ENCODE measurements at regions not wholly inside any gene's neighbourhood (a gene's known extent, or its start where the extent isn't known, plus 50 kb on each side); places are given as distances from the start of the nearest gene placed in this dataset.

DNA sequence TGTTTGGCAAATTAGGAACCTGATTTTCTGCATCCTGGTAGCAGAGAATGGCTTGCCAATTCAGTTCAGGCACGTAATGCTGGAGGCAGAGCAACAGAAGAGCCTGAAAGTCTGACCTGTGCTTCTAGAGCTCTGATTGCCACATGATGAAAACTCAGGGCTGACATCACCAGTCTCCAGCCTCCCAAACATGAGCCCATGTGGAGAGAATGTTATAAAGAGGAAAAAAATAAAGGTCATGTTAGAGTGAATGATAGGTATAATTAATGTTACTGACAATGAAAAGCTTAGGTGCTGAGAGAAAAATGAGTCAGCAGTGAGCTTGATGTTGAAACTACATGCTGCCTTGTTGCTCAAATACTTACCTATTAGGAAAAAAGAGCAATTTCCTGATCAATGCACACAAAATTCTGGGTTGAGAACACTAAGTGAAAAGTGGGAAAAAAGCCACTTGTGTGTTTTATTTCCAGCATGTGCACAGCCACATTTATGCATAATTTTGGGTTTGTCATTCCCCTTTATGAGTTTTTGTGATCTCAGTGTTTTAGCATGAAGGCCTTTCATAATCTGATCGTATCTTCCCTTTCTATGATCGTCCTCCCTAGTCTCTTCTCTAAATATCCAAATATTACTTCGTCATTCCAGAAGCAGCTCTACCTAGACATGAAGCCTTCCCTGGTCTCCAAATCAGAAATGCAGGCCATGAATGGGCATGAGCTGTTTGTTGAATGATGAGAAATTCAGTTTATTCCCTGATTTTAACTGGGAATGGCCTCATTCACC lies 113.3 kb upstream of the CPEB2 start:
- peaks cover 3% of the 10 kb centered on the region for H3K27me3 Mint-ChIP-seq (ENCODE audit: insufficient read depth, low read depth, poor library complexity)
- no peak for TF ChIP-seq POLR2AphosphoS5 (IDR thresholded peaks at IDR 0.05; ENCODE audit: low read depth)
- TF ChIP-seq ZNF114 (CRISPR knock-in tag; IDR thresholded peaks at IDR 0.05): no peak
- TF ChIP-seq, protein P1, sequence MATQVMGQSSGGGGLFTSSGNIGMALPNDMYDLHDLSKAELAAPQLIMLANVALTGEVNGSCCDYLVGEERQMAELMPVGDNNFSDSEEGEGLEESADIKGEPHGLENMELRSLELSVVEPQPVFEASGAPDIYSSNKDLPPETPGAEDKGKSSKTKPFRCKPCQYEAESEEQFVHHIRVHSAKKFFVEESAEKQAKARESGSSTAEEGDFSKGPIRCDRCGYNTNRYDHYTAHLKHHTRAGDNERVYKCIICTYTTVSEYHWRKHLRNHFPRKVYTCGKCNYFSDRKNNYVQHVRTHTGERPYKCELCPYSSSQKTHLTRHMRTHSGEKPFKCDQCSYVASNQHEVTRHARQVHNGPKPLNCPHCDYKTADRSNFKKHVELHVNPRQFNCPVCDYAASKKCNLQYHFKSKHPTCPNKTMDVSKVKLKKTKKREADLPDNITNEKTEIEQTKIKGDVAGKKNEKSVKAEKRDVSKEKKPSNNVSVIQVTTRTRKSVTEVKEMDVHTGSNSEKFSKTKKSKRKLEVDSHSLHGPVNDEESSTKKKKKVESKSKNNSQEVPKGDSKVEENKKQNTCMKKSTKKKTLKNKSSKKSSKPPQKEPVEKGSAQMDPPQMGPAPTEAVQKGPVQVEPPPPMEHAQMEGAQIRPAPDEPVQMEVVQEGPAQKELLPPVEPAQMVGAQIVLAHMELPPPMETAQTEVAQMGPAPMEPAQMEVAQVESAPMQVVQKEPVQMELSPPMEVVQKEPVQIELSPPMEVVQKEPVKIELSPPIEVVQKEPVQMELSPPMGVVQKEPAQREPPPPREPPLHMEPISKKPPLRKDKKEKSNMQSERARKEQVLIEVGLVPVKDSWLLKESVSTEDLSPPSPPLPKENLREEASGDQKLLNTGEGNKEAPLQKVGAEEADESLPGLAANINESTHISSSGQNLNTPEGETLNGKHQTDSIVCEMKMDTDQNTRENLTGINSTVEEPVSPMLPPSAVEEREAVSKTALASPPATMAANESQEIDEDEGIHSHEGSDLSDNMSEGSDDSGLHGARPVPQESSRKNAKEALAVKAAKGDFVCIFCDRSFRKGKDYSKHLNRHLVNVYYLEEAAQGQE (IDR thresholded peaks at IDR 0.05; ENCODE audit: unreplicated experiment): no peak
- no peak for TF ChIP-seq EZH2 (IDR thresholded peaks at IDR 0.05; ENCODE audit: low read depth, unreplicated experiment)
- no peak for TF ChIP-seq STAT1 (IDR thresholded peaks at IDR 0.05; ENCODE audit: unreplicated experiment)
- no peak for TF ChIP-seq JUNB (IDR thresholded peaks at IDR 0.05; ENCODE audit: unreplicated experiment)
- no peak for TF ChIP-seq ZNF331 (CRISPR knock-in tag; IDR thresholded peaks at IDR 0.05; ENCODE audit: low read depth)
- no peak for TF ChIP-seq NANOG (IDR thresholded peaks at IDR 0.05; ENCODE audit: borderline replicate concordance)
- TF ChIP-seq CREB1 (CRISPR knock-in tag; IDR thresholded peaks at IDR 0.05; ENCODE audit: low read depth): no peak
- TF ChIP-seq, protein P2, sequence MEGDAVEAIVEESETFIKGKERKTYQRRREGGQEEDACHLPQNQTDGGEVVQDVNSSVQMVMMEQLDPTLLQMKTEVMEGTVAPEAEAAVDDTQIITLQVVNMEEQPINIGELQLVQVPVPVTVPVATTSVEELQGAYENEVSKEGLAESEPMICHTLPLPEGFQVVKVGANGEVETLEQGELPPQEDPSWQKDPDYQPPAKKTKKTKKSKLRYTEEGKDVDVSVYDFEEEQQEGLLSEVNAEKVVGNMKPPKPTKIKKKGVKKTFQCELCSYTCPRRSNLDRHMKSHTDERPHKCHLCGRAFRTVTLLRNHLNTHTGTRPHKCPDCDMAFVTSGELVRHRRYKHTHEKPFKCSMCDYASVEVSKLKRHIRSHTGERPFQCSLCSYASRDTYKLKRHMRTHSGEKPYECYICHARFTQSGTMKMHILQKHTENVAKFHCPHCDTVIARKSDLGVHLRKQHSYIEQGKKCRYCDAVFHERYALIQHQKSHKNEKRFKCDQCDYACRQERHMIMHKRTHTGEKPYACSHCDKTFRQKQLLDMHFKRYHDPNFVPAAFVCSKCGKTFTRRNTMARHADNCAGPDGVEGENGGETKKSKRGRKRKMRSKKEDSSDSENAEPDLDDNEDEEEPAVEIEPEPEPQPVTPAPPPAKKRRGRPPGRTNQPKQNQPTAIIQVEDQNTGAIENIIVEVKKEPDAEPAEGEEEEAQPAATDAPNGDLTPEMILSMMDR (conservative IDR thresholded peaks at IDR 0.05; ENCODE audit: low read depth in 2 of 2): no peak
- ATAC-seq: no peak
- H3K4me3 Mint-ChIP-seq: no peak overlapping the region
- H3K4me1 Mint-ChIP-seq: no peaks in the 10 kb centered on the region
- Histone ChIP-seq H3K9me2 (ENCODE audit: insufficient read depth) (0 out of 2 replicates have a peak, but pooled peaks cover 3% of the 10 kb centered on the region), H3K4me2 (no peak overlapping the region), H3K79me2 (replicated peaks; ENCODE audit: insufficient read depth) (no peaks in the 10 kb centered on the region), H3F3A (replicated peaks; ENCODE audit: low read depth) (no peaks in the 10 kb centered on the region), H3K4me3 (no peak overlapping the region), H3K36me3 (ENCODE audit: insufficient read depth) (no peaks in the 10 kb centered on the region), H3K27ac (ENCODE audit: low read depth) (no peak overlapping the region), H2AFZ (no peak overlapping the region), H4K20me1 (replicated peaks; ENCODE audit: insufficient read depth) (no peaks in the 10 kb centered on the region), H3K27me3 (ENCODE audit: insufficient read depth) (no peaks in the 10 kb centered on the region), H3K4me1 (ENCODE audit: insufficient read depth) (no peaks in the 10 kb centered on the region)
- no peaks in the 10 kb centered on the region for H3K9me3 Mint-ChIP-seq
- no peak for DNase-seq (ENCODE audit: low spot score)
- H3K27ac Mint-ChIP-seq: no peak overlapping the region
- H3K36me3 Mint-ChIP-seq (ENCODE audit: low read depth): no peaks in the 10 kb centered on the region; the same call in 2 of the 3 replicates

DNA sequence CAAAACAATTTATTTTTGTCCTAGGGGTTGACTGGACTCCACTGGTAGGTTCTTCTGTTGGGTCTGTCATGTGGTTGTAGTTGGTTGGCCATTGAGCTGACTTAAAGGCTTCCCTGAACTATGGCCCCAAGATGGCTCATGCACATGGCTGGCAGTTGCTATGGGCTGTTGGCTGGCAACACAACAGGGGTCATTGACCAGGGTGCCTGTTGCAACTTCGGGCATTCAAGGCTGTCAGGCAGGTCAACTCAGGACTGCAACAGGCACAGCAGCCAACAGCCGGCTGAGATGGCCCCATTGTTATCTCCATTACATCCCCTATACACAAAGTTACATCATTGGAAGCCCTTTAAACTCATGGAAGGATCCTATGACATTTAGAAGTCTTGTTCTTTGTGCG lies 109.7 kb upstream of the CPEB2 start:
- Mint-ChIP-seq H3K27ac (no peak overlapping the region), H3K4me1 (no peaks in the 10 kb centered on the region), H3K36me3 (ENCODE audit: low read depth) (no peaks in the 10 kb centered on the region; the same call in 2 of the 3 replicates), H3K9me3 (no peaks in the 10 kb centered on the region), H3K4me3 (no peak overlapping the region), H3K27me3 (ENCODE audit: insufficient read depth, low read depth, poor library complexity) (peaks cover 3% of the 10 kb centered on the region)
- Histone ChIP-seq H4K20me1 (replicated peaks; ENCODE audit: insufficient read depth) (no peaks in the 10 kb centered on the region), H3K9me2 (ENCODE audit: insufficient read depth) (peaks cover 9% of the 10 kb centered on the region; the same call in 1 of the 2 replicates), H3K4me2 (no peak overlapping the region), H2AFZ (no peak overlapping the region), H3K27ac (ENCODE audit: low read depth) (no peak overlapping the region), H3K27me3 (ENCODE audit: insufficient read depth) (no peaks in the 10 kb centered on the region), H3F3A (replicated peaks; ENCODE audit: low read depth) (no peaks in the 10 kb centered on the region), H3K79me2 (replicated peaks; ENCODE audit: insufficient read depth) (no peaks in the 10 kb centered on the region), H3K36me3 (ENCODE audit: insufficient read depth) (no peaks in the 10 kb centered on the region), H3K4me1 (ENCODE audit: insufficient read depth) (no peaks in the 10 kb centered on the region), H3K4me3 (no peak overlapping the region)
- ATAC-seq (no peak), DNase-seq (ENCODE audit: low spot score) (no peak)
- TF ChIP-seq, protein P3, sequence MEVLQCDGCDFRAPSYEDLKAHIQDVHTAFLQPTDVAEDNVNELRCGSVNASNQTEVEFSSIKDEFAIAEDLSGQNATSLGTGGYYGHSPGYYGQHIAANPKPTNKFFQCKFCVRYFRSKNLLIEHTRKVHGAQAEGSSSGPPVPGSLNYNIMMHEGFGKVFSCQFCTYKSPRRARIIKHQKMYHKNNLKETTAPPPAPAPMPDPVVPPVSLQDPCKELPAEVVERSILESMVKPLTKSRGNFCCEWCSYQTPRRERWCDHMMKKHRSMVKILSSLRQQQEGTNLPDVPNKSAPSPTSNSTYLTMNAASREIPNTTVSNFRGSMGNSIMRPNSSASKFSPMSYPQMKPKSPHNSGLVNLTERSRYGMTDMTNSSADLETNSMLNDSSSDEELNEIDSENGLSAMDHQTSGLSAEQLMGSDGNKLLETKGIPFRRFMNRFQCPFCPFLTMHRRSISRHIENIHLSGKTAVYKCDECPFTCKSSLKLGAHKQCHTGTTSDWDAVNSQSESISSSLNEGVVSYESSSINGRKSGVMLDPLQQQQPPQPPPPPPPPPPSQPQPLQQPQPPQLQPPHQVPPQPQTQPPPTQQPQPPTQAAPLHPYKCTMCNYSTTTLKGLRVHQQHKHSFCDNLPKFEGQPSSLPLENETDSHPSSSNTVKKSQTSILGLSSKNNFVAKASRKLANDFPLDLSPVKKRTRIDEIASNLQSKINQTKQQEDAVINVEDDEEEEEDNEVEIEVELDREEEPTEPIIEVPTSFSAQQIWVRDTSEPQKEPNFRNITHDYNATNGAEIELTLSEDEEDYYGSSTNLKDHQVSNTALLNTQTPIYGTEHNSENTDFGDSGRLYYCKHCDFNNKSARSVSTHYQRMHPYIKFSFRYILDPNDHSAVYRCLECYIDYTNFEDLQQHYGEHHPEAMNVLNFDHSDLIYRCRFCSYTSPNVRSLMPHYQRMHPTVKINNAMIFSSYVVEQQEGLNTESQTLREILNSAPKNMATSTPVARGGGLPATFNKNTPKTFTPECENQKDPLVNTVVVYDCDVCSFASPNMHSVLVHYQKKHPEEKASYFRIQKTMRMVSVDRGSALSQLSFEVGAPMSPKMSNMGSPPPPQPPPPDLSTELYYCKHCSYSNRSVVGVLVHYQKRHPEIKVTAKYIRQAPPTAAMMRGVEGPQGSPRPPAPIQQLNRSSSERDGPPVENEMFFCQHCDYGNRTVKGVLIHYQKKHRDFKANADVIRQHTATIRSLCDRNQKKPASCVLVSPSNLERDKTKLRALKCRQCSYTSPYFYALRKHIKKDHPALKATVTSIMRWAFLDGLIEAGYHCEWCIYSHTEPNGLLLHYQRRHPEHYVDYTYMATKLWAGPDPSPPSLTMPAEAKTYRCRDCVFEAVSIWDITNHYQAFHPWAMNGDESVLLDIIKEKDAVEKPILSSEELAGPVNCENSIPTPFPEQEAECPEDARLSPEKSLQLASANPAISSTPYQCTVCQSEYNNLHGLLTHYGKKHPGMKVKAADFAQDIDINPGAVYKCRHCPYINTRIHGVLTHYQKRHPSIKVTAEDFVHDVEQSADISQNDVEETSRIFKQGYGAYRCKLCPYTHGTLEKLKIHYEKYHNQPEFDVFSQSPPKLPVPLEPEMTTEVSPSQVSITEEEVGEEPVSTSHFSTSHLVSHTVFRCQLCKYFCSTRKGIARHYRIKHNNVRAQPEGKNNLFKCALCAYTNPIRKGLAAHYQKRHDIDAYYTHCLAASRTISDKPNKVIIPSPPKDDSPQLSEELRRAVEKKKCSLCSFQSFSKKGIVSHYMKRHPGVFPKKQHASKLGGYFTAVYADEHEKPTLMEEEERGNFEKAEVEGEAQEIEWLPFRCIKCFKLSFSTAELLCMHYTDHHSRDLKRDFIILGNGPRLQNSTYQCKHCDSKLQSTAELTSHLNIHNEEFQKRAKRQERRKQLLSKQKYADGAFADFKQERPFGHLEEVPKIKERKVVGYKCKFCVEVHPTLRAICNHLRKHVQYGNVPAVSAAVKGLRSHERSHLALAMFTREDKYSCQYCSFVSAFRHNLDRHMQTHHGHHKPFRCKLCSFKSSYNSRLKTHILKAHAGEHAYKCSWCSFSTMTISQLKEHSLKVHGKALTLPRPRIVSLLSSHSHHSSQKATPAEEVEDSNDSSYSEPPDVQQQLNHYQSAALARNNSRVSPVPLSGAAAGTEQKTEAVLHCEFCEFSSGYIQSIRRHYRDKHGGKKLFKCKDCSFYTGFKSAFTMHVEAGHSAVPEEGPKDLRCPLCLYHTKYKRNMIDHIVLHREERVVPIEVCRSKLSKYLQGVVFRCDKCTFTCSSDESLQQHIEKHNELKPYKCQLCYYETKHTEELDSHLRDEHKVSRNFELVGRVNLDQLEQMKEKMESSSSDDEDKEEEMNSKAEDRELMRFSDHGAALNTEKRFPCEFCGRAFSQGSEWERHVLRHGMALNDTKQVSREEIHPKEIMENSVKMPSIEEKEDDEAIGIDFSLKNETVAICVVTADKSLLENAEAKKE (CRISPR knock-in tag; IDR thresholded peaks at IDR 0.05): no peak

Measured in GM23338 (cell line).